KMS-11 (cell line): ENCODE measurements at regions not wholly inside any gene's neighbourhood (a gene's known extent, or its start where the extent isn't known, plus 50 kb on each side); places are given as distances from the start of the nearest gene placed in this dataset.

Experiments used
- H2AFZ ChIP-seq: fragments of 200-600 bp; sonication (generic); 2 replicates; pipeline ENCODE4 v1.6.1; 2016; ENCODE audit warnings: antibody characterized with exemption, mixed run types, low read depth
- H3K27ac ChIP-seq: fragments of 200-600 bp; sonication (generic); 2 replicates; pipeline ENCODE4 v1.6.1; 2016; ENCODE audit warnings: mild to moderate bottlenecking, mixed run types
- H3K27me3 ChIP-seq: fragments of 200-600 bp; sonication (generic); 2 replicates; pipeline ENCODE4 v1.6.1; 2017; ENCODE audit warnings: mild to moderate bottlenecking, low read depth, mixed run types, moderate library complexity; ENCODE audit not compliant: insufficient read depth
- H3K36me3 ChIP-seq: fragments of 200-600 bp; sonication (generic); 2 replicates; pipeline ENCODE4 v1.6.1; 2017; ENCODE audit warnings: mild to moderate bottlenecking, mixed run types; ENCODE audit not compliant: insufficient read depth
- H3K4me1 ChIP-seq: fragments of 200-600 bp; sonication (generic); 2 replicates; pipeline ENCODE4 v1.6.1; 2016; ENCODE audit warnings: mild to moderate bottlenecking, low read depth, mixed run types; ENCODE audit not compliant: poor library complexity, severe bottlenecking
- H3K4me2 ChIP-seq: fragments of 200-600 bp; sonication (generic); 2 replicates; pipeline ENCODE4 v1.7.0; 2016; ENCODE audit warnings: mild to moderate bottlenecking, mixed run types
- H3K4me3 ChIP-seq: fragments of 200-600 bp; sonication (generic); IDR thresholded peaks from 2 replicates; pipeline ENCODE4 v1.6.1; 2017; ENCODE audit warnings: low read depth, low read length, mixed read lengths; ENCODE audit not compliant: insufficient read depth
- H3K79me2 ChIP-seq: fragments of 200-600 bp; sonication (generic); 2 replicates; pipeline ENCODE4 v1.6.1; 2016; ENCODE audit warnings: low read depth, mixed run types; ENCODE audit not compliant: insufficient read depth
- H3K9ac ChIP-seq: fragments of 200-600 bp; sonication (generic); 2 replicates; pipeline ENCODE4 v1.6.1; 2016; ENCODE audit warnings: mild to moderate bottlenecking, mixed run types
- H4K20me1 ChIP-seq: fragments of 200-600 bp; sonication (generic); 2 replicates; pipeline ENCODE4 v1.6.1; 2016; ENCODE audit warnings: mild to moderate bottlenecking, mixed run types; ENCODE audit not compliant: insufficient read depth
- TF ChIP-seq, protein P1 (sequence below): fragments of 200-600 bp; sonication (generic); conservative IDR thresholded peaks from 2 replicates; pipeline ENCODE4 v1.6.1; 2017; ENCODE audit warnings: low read depth, mild to moderate bottlenecking, antibody characterized with exemption, low read length, moderate library complexity, mixed read lengths

DNA sequence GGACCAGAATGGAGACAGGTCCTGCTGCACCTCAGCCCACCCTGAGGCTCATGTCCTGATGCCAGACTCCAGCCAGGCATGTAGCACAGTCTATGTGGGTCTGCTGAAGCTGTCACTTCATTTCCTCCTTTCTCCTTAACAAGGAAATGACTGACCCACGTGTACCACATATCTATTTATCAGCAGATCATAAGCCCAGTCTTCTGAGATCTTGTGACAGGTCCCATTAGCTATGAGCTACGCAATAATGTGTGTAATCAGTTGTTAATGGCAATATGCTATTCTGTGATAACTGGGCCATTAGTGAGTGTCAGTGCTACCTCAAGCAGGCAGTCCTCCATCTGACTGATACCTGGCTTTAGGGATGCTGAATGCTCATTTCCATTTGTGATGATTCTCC is 615.3 kb downstream of the BCL11A start:
- H3K27ac ChIP-seq, result no peak overlapping the region
- TF ChIP-seq, protein P1, sequence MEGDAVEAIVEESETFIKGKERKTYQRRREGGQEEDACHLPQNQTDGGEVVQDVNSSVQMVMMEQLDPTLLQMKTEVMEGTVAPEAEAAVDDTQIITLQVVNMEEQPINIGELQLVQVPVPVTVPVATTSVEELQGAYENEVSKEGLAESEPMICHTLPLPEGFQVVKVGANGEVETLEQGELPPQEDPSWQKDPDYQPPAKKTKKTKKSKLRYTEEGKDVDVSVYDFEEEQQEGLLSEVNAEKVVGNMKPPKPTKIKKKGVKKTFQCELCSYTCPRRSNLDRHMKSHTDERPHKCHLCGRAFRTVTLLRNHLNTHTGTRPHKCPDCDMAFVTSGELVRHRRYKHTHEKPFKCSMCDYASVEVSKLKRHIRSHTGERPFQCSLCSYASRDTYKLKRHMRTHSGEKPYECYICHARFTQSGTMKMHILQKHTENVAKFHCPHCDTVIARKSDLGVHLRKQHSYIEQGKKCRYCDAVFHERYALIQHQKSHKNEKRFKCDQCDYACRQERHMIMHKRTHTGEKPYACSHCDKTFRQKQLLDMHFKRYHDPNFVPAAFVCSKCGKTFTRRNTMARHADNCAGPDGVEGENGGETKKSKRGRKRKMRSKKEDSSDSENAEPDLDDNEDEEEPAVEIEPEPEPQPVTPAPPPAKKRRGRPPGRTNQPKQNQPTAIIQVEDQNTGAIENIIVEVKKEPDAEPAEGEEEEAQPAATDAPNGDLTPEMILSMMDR, result no peak
- H4K20me1 ChIP-seq, result no peaks in the 10 kb centered on the region
- no peaks in the 10 kb centered on the region for H3K27me3 ChIP-seq
- no peak overlapping the region for H2AFZ ChIP-seq
- H3K9ac ChIP-seq, result no peak overlapping the region
- no peak overlapping the region for H3K4me3 ChIP-seq
- no peaks in the 10 kb centered on the region for H3K4me1 ChIP-seq
- H3K79me2 ChIP-seq, result no peaks in the 10 kb centered on the region
- no peaks in the 10 kb centered on the region for H3K36me3 ChIP-seq
- H3K4me2 ChIP-seq, result no peak overlapping the region

DNA sequence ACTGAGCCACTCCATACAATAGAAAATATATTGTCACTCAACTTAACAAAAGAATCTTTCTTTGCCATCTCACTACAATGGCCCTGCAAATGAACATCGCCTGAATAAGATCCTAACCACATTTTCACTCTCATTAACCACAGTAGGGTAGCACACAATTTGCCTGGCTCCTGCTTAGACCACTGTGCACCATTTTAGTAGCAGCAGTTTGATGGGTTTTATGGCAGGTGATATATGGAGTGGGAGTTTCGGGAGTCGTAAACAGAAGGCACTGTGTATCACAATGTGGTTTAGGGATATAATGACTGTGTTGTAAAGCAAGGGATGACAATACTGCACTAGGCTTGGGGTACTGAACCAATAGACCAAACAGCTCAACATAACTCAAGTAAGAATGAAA is 617.4 kb downstream of the BCL11A start:
- Histone ChIP-seq H3K36me3 (no peaks in the 10 kb centered on the region), H3K9ac (no peak overlapping the region), H3K27ac (no peak overlapping the region), H3K4me1 (no peaks in the 10 kb centered on the region), H3K4me3 (no peak overlapping the region), H3K4me2 (no peak overlapping the region), H3K27me3 (no peaks in the 10 kb centered on the region), H2AFZ (no peak overlapping the region), H4K20me1 (no peaks in the 10 kb centered on the region), H3K79me2 (no peaks in the 10 kb centered on the region)
- TF ChIP-seq, protein P1, result no peak

GRCh38 chr2:59935005-59935404 is 618.4 kb downstream of the BCL11A start:
- H3K27ac ChIP-seq, result no peak overlapping the region
- TF ChIP-seq, protein P1, result no peak
- H4K20me1 ChIP-seq, result no peaks in the 10 kb centered on the region
- no peaks in the 10 kb centered on the region for H3K36me3 ChIP-seq
- H3K79me2 ChIP-seq, result no peaks in the 10 kb centered on the region
- H2AFZ ChIP-seq, result no peak overlapping the region
- H3K9ac ChIP-seq, result no peak overlapping the region
- no peaks in the 10 kb centered on the region for H3K4me1 ChIP-seq
- no peak overlapping the region for H3K4me3 ChIP-seq
- H3K27me3 ChIP-seq, result no peaks in the 10 kb centered on the region
- no peak overlapping the region for H3K4me2 ChIP-seq

DNA sequence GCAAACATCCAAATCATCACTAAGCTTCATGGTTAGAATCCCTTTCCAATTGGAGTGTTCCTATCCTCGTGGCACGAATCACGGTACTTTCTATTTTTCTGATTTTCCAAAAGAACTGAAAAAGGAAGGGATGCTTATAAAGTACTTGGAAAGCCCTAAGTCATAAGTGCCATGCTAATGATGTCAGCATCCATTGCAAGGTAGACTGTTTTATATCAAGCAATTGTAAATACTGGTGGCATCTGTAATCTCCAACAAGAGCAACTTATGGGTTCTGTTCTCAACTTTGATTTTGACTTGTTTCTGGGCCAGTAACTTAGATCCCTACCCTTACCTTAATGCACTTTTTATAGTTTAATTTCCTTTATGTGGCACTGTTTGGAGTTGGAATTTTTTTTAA is 619.5 kb downstream of the BCL11A start:
- Histone ChIP-seq H3K79me2 (no peaks in the 10 kb centered on the region), H3K4me2 (no peak overlapping the region), H3K27me3 (no peaks in the 10 kb centered on the region), H3K9ac (no peak overlapping the region), H3K27ac (no peak overlapping the region), H3K36me3 (no peaks in the 10 kb centered on the region), H4K20me1 (no peaks in the 10 kb centered on the region), H3K4me3 (no peak overlapping the region), H3K4me1 (no peaks in the 10 kb centered on the region), H2AFZ (no peak overlapping the region)
- TF ChIP-seq, protein P1, result no peak

- no peaks in the 10 kb centered on the region for H3K4me1 ChIP-seq
- H3K27ac ChIP-seq, result no peak overlapping the region
- no peaks in the 10 kb centered on the region for H3K36me3 ChIP-seq
- H3K4me3 ChIP-seq, result no peak overlapping the region
- no peak overlapping the region for H2AFZ ChIP-seq
- no peak overlapping the region for H3K9ac ChIP-seq
- no peaks in the 10 kb centered on the region for H3K27me3 ChIP-seq
- no peaks in the 10 kb centered on the region for H4K20me1 ChIP-seq
- H3K79me2 ChIP-seq, result no peaks in the 10 kb centered on the region
- no peak overlapping the region for H3K4me2 ChIP-seq
- TF ChIP-seq, protein P1, result no peak
Measured at GRCh38 chr2:59932341-59932740, 621.1 kb downstream of the BCL11A start.
